Activated naive CD8-positive, alpha-beta T cell treated with anti-CD3 and anti-CD28 coated beads, Interleukin-2, amount 10 ng/mL, durations not matched to agents 7 days and 5 days (primary cell): ENCODE measurements at regions not wholly inside any gene's neighbourhood (a gene's known extent, or its start where the extent isn't known, plus 50 kb on each side); places are given as distances from the start of the nearest gene placed in this dataset.

ENCODE experiments used
- ATAC-seq: fragments of 150-1000 bp; cut with Tn5 transposase; one replicate; pipeline ENCODE4 v1.10.0; 2021; ENCODE audit warnings: low read depth, moderate library complexity
- POLR2A ChIA-PET: fragments of 350-600 bp; sonication (Branson Sonifier 250); formaldehyde crosslinking; loops from one replicate; lab custom pipeline; 2021; ENCODE audit warnings: antibody characterized with exemption; lab: Charles Lee
- DNase-seq: peaks from one replicate; pipeline ENCODE4 v3.0.0; 2021
- H3K27ac Mint-ChIP-seq: one replicate; pipeline ENCODE4 v1.8.0; 2022; ENCODE audit warnings: mild to moderate bottlenecking, mixed read lengths
- H3K27me3 Mint-ChIP-seq: one replicate; pipeline ENCODE4 v1.8.0; 2022; ENCODE audit warnings: mild to moderate bottlenecking, moderate library complexity, mixed read lengths
- H3K36me3 Mint-ChIP-seq: one replicate; pipeline ENCODE4 v1.8.0; 2021; ENCODE audit warnings: mild to moderate bottlenecking, mixed read lengths
- H3K4me1 Mint-ChIP-seq: one replicate; pipeline ENCODE4 v1.8.0; 2021; ENCODE audit warnings: mixed read lengths
- H3K4me3 Mint-ChIP-seq: one replicate; pipeline ENCODE4 v1.8.0; 2022; ENCODE audit warnings: mild to moderate bottlenecking, moderate library complexity, mixed read lengths
- H3K9me3 Mint-ChIP-seq: one replicate; pipeline ENCODE4 v1.8.0; 2021; ENCODE audit warnings: mixed read lengths

DNA sequence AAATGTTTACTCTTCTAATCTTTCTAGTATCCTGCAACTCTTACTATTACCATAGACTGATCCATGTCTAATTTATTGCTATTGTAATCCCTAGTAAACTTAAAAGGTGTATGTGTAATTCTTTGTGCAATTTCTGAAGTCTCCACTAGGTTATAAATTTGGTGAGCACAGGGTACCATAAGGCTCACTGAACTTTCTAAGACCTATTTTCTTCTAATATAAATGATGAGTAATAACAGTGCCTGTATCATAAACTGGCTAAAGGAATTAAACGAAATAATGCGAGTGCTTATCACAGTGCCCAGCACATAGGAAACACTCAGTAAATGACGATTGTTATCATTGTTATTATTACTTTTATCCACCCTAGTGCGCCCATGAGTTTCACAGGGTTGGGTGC is 119.1 kb downstream of the KLF12 start:
- DNase-seq (no peak), ATAC-seq (no peak)
- no peak overlapping the region for H3K27ac Mint-ChIP-seq
- H3K36me3 Mint-ChIP-seq = peaks cover 25% of the 10 kb centered on the region
- H3K27me3 Mint-ChIP-seq = no peaks in the 10 kb centered on the region
- peaks cover 6% of the 10 kb centered on the region for H3K4me1 Mint-ChIP-seq
- no peak overlapping the region for H3K4me3 Mint-ChIP-seq
- peaks cover 2% of the 10 kb centered on the region for H3K9me3 Mint-ChIP-seq
- POLR2A ChIA-PET = no interaction called here

DNA sequence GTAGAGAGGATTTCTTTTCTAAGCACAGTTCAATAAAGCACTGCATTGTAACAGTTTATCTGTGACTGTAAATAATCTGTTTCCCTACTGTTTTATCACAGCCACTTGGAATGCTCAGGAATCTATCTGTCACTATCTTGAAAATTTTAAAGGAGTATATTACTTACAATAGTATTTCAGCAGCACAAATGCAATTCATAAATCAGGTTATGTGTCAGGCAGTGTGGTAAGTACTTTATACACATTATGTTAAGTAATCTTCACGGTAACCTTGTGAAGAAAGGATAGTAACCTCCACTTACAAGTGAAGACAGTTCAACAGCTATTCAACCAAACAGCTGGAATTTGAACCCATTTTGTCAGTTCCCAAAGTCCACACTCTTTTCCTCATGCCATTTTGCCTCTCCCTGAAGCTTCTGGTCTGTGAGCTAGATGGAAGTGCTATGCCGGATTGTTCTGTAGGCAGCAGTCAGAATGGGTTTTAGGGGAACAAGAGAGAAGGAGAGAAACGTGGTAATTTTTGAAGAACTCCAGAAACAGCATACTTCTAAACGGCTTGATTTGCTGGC is 125.0 kb downstream of the KLF12 start:
- Mint-ChIP-seq H3K4me3 (no peak overlapping the region), H3K27ac (no peak overlapping the region), H3K9me3 (peaks cover 1% of the 10 kb centered on the region), H3K4me1 (peaks cover 19% of the 10 kb centered on the region), H3K36me3 (peaks cover 31% of the 10 kb centered on the region), H3K27me3 (no peaks in the 10 kb centered on the region)
- DNase-seq (no peak), ATAC-seq (no peak)
- POLR2A ChIA-PET = no interaction called here

DNA sequence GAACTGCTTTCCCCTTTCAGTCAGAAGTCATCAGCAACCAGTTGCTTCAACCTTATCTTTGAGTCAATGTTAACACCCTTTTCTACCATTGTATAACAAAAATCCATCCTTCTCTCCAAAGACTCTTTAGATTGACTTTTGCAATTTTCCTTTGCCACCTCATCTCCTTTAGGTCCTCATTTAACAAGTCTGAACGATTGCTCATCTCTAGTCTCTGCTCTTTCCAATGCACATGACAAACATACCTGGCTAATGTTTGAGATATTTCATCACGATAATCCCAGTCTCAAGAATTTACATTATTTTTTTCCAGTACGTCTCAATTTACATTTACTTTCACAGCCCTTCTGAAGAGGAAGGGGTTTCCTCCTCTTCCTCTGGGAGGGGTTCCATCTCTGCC is 127.5 kb downstream of the KLF12 start:
- no peak for ATAC-seq
- Mint-ChIP-seq H3K27ac (no peak overlapping the region), H3K4me3 (no peak overlapping the region), H3K4me1 (peaks cover 18% of the 10 kb centered on the region), H3K27me3 (no peaks in the 10 kb centered on the region), H3K36me3 (peaks cover 25% of the 10 kb centered on the region), H3K9me3 (peaks cover 1% of the 10 kb centered on the region)
- DNase-seq = no peak
- POLR2A ChIA-PET = no interaction called here

DNA sequence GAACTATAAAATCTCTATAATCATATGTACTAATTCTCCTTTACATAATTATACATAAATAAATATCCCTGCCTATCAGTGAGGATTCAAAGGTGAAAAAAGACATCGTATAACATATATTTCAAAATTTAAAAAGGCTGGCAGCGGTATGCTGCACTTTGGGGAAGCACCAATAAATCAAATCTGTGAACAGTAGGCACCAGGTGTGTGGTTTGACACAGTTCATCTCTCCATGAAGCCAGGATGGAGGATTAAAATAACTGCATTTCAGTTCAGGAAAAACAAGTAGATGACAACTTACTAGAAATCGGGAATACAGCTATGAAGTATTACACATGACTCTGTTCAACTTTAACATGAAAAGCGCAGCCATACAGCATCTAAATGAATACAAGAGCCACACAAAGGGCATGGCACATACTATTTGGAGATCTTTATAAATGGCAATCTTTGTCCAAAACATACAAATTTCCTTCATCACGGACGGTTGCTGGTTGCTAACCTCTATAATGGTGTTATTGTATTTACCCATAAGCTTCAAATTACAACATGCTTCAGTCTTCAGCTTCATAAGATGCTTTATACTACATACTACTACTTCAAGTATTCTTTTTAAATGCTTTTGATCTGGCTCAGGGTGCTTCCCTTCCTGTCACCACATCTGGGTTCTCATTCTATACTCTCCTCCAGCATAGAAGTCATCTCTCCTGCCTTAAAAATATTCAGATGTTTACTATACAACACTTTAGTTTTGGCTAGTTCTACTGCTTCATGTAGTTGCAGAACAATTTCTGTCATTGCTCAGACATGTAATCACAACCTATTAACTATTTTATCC is 128.7 kb downstream of the KLF12 start:
- peak; percentile 39 for ATAC-seq
- H3K9me3 Mint-ChIP-seq = peaks cover 1% of the 10 kb centered on the region
- no peaks in the 10 kb centered on the region for H3K27me3 Mint-ChIP-seq
- peaks cover 18% of the 10 kb centered on the region for H3K4me1 Mint-ChIP-seq
- H3K4me3 Mint-ChIP-seq = no peak overlapping the region
- no peak for DNase-seq
- peaks cover 23% of the 10 kb centered on the region for H3K36me3 Mint-ChIP-seq
- H3K27ac Mint-ChIP-seq = no peak overlapping the region
- POLR2A ChIA-PET = no interaction called here

DNA sequence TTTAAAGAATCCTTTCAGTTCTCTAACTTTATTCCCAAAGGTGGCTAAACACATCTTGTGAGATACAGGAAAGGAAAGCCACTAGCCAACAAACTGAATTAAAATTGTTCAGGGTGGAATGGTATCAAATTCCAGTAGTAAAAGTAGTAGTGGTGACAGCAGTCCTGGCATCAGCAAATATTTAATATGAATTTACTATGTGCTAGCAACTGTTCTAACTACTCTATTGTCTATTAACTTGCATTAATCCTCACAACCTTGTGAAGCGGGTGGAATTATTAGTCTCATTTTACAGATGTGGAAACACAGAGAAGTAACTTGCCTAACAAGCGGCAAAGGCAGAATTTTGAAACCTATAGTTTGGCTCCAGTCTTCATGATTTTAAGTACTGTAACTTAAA is 130.1 kb downstream of the KLF12 start:
- DNase-seq (no peak), ATAC-seq (no peak)
- Mint-ChIP-seq H3K27ac (no peak overlapping the region), H3K9me3 (peaks cover 1% of the 10 kb centered on the region), H3K4me3 (no peak overlapping the region), H3K27me3 (no peaks in the 10 kb centered on the region), H3K36me3 (peaks cover 17% of the 10 kb centered on the region), H3K4me1 (peaks cover 13% of the 10 kb centered on the region)
- POLR2A ChIA-PET = no interaction called here

DNA sequence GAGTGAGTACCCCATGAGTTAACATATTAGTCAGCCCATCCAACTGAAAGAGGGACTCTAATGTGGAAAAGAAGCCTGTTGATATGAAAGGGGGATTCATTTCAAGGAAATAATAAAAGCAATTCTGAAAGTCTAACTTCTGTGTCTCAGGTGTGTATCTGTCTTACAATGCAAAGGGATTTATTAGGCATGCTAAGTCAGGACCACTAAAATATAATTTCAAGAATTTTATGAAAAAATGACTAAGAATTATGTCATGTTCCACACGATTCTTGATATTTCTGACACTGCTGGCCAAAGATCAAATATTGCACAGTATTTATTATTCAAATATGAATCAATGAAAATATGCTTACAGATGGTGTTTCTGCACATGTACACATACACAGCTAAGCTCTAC is 130.8 kb downstream of the KLF12 start:
- no peak overlapping the region for H3K27ac Mint-ChIP-seq
- H3K4me3 Mint-ChIP-seq = no peak overlapping the region
- POLR2A ChIA-PET = no interaction called here
- DNase-seq (no peak), ATAC-seq (no peak)
- H3K4me1 Mint-ChIP-seq = peaks cover 16% of the 10 kb centered on the region
- no peaks in the 10 kb centered on the region for H3K9me3 Mint-ChIP-seq
- H3K36me3 Mint-ChIP-seq = peaks cover 12% of the 10 kb centered on the region
- H3K27me3 Mint-ChIP-seq = no peaks in the 10 kb centered on the region

DNA sequence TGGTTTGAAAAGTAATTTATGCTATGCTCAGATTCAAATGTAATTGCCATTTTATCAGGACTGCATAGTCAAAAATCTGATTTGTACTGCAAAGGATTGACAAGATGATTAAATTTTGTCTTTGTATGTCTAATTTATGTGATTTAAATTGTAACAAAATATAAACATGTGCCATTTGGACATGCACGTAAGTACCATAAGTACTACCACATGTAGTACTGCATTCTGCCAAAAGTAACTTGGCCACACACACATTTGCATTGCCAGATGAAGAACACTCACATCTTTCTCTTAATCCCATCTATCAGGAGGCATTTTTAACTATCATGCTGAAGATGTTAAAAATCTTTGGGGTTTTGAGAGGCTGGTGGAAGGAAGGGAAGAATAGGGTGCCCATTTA is 133.3 kb downstream of the KLF12 start:
- Mint-ChIP-seq H3K9me3 (no peaks in the 10 kb centered on the region), H3K27me3 (no peaks in the 10 kb centered on the region), H3K4me1 (peaks cover 12% of the 10 kb centered on the region), H3K27ac (no peak overlapping the region), H3K4me3 (no peak overlapping the region), H3K36me3 (no peaks in the 10 kb centered on the region)
- POLR2A ChIA-PET = no interaction called here
- ATAC-seq (no peak), DNase-seq (no peak)

DNA sequence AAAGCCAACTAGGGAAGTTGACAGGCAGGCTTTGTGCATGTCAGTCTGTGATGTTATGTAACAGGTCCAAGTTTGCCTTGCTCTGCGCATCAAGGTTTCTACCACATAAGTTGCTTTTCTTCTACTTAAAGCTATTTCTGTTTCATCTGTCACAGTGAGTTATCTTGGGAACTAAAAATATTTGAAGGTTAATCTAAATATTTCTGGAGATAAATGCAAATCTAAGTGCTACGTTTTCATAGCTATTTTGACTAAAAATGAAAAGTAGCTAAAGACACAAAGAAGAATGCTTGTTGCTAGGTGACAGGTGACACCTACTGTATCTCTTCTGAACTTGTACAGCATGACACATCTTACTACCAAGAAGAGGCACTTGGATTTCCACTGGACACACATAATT is 135.6 kb downstream of the KLF12 start:
- Mint-ChIP-seq H3K9me3 (peaks cover 3% of the 10 kb centered on the region), H3K4me3 (no peak overlapping the region), H3K36me3 (peaks cover 10% of the 10 kb centered on the region), H3K27me3 (no peaks in the 10 kb centered on the region), H3K4me1 (peaks cover 11% of the 10 kb centered on the region), H3K27ac (no peak overlapping the region)
- ATAC-seq (no peak), DNase-seq (no peak)
- POLR2A ChIA-PET = no interaction called here

DNA sequence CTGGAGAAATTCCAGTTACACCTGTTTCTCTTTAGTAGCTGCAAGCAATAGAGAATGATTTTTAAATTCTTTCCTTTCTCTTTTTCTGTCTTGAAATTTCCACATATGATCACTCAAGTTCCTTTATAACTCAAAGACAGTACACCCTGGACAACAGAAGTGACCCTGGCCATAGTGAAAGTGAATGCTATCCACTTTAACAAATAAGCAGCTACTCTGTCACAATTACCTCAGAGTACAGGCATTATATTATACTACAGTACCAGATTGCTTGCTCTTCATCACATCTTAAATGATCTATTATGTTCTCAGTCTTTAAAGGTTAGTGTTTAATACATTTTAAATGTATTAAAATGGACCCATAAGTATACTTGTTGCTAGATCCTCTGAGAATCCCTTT is 136.2 kb downstream of the KLF12 start:
- Mint-ChIP-seq H3K36me3 (peaks cover 11% of the 10 kb centered on the region), H3K4me3 (no peak overlapping the region), H3K27me3 (no peaks in the 10 kb centered on the region), H3K4me1 (peaks cover 11% of the 10 kb centered on the region), H3K9me3 (peaks cover 3% of the 10 kb centered on the region), H3K27ac (no peak overlapping the region)
- DNase-seq (no peak), ATAC-seq (no peak)
- POLR2A ChIA-PET = no interaction called here

DNA sequence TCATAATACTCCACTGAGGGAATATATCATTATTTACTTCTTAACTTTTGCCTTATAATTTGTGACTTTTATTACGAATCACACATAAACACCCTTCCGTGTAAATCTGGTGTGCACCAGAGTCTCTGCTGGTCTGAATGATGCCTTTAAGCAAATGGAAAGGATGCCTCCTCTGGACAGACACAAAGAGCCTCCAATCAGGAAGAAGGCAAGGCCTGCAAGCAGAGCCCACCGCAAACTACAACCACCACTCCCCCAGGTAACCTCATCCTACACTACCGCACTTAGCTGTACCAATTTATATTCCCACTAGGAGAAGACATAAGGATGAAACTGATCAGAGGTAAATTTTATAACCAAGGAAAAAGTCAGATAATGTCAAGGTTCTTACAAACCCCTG is 137.6 kb downstream of the KLF12 start:
- POLR2A ChIA-PET = no interaction called here

DNA sequence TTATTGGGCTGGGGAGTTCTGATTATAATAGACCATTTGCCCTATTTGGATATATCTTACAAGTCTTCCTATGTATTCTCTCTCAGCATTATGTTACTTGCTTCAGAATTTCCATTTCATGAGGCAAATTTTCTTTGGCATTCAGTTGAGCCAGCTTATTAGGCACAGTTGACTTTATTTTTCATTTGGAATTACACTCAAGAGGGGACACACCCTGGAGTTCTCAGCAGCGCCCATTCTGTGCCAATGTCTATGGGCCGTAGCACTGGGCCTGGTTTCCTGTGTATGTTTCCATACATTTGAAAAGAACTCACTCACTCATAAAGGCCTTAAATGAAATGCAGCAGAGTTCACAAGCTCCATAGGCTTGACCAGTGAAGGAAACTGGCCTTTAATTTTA is 138.5 kb downstream of the KLF12 start:
- Mint-ChIP-seq H3K27ac (no peak overlapping the region), H3K4me3 (no peak overlapping the region), H3K36me3 (peaks cover 24% of the 10 kb centered on the region), H3K27me3 (no peaks in the 10 kb centered on the region), H3K4me1 (peaks cover 10% of the 10 kb centered on the region), H3K9me3 (peaks cover 3% of the 10 kb centered on the region)
- POLR2A ChIA-PET = no interaction called here
- DNase-seq = no peak
- no peak for ATAC-seq

More for the DNA sequence above, 137.6 kb downstream of the KLF12 start:
- no peak overlapping the region for H3K27ac Mint-ChIP-seq
- DNase-seq (no peak), ATAC-seq (no peak)
- H3K4me1 Mint-ChIP-seq = peaks cover 10% of the 10 kb centered on the region
- no peaks in the 10 kb centered on the region for H3K27me3 Mint-ChIP-seq
- no peak overlapping the region for H3K4me3 Mint-ChIP-seq
- peaks cover 17% of the 10 kb centered on the region for H3K36me3 Mint-ChIP-seq
- peaks cover 3% of the 10 kb centered on the region for H3K9me3 Mint-ChIP-seq

DNA sequence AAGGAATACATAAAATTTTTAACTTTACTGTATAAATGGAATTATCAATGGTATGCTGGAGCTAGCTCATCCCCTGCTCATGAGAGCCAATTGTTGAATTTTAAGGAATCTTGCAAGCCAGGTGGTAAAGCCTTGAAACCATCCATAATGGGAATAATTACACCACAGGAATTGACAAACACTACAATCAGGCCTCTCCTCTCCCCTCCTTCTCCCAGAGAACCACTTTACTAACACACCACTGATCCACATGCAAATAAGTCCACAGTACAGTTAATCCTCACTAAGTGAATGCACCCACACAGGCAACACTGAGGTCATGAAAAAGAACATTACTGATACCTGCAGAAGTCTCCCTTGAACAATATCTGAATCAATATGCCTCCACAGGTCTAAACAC is 140.5 kb downstream of the KLF12 start:
- Mint-ChIP-seq H3K27ac (no peak overlapping the region), H3K4me3 (no peak overlapping the region), H3K36me3 (peaks cover 29% of the 10 kb centered on the region), H3K4me1 (peaks cover 11% of the 10 kb centered on the region), H3K9me3 (peaks cover 3% of the 10 kb centered on the region), H3K27me3 (no peaks in the 10 kb centered on the region)
- no peak for ATAC-seq
- POLR2A ChIA-PET = no interaction called here
- DNase-seq = no peak

DNA sequence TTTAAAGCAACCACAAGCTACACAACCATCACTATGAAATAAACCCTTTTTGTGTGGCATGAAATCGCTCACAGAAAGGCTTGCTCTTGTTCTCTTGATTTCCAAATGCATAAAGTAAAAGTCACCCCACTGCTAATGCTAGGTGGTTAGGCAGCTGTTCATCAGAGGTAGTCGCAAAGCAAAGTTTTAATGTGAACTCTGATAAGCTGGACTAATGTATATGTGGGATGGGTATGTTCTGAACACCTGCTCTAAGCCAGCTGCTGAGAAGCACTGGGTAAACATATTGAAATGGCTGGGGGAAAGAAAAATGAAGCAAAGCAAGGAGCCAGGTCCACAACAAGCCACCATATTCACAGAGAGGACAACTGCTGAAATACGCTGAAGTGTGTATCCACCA is 142.3 kb downstream of the KLF12 start:
- no peaks in the 10 kb centered on the region for H3K27me3 Mint-ChIP-seq
- no peak overlapping the region for H3K4me3 Mint-ChIP-seq
- peaks cover 17% of the 10 kb centered on the region for H3K4me1 Mint-ChIP-seq
- POLR2A ChIA-PET = no interaction called here
- H3K27ac Mint-ChIP-seq = no peak overlapping the region
- ATAC-seq = no peak
- peaks cover 3% of the 10 kb centered on the region for H3K9me3 Mint-ChIP-seq
- DNase-seq = no peak
- H3K36me3 Mint-ChIP-seq = peaks cover 30% of the 10 kb centered on the region

DNA sequence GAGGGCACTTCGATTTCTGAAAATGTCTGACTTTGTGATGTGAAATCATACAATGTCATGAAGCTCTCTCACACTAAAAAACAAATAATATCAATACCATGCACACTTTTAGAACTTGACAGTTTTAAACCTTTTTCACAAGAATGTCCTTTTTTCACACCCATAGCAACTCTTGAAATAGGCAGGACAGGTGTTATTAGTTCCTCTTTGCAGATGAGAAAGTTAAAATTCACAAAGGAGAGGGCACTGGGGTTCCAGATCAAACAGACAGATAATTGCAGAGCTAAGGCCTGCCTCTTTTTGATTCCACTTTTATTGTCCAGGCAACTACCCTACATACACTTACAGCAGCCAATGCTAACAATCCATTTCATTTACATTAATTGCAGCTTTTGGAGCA is 142.8 kb downstream of the KLF12 start:
- Mint-ChIP-seq H3K4me1 (peaks cover 18% of the 10 kb centered on the region), H3K27me3 (no peaks in the 10 kb centered on the region), H3K27ac (no peak overlapping the region), H3K4me3 (no peak overlapping the region), H3K9me3 (peaks cover 3% of the 10 kb centered on the region), H3K36me3 (peaks cover 30% of the 10 kb centered on the region)
- DNase-seq = no peak
- POLR2A ChIA-PET = no interaction called here
- no peak for ATAC-seq
